WTC11 (cell line): ENCODE measurements at regions not wholly inside any gene's neighbourhood (a gene's known extent, or its start where the extent isn't known, plus 50 kb on each side); places are given as distances from the start of the nearest gene placed in this dataset.

Experiments used
- ATAC-seq: fragments of 200-7000 bp; cut with Tn5 transposase; 2 replicates; pipeline ENCODE4 v1.10.0; 2021; ENCODE audit warnings: mild to moderate bottlenecking, moderate library complexity
- CTCF ChIA-PET: fragments of 300-600 bp; sonication (Branson Sonifier 250); formaldehyde crosslinking; loops from one replicate; lab custom pipeline; 2021; ENCODE audit warnings: antibody characterized with exemption; lab: Charles Lee
- POLR2A ChIA-PET: fragments of 350-600 bp; sonication (Branson Sonifier 250); formaldehyde crosslinking; loops from one replicate; lab custom pipeline; 2021; ENCODE audit warnings: antibody characterized with exemption; lab: Charles Lee
- DNase-seq: peaks from one replicate; pipeline ENCODE4 v3.0.0; 2021; ENCODE audit warnings: low spot score
- H3K27ac Mint-ChIP-seq: 2 replicates; pipeline ENCODE4 v1.8.0; 2021; ENCODE audit warnings: mixed read lengths
- H3K27me3 Mint-ChIP-seq: 2 replicates; pipeline ENCODE4 v1.8.0; 2021; ENCODE audit warnings: low read depth, mild to moderate bottlenecking, moderate library complexity, mixed read lengths
- H3K36me3 Mint-ChIP-seq: 2 replicates; pipeline ENCODE4 v1.8.0; 2021; ENCODE audit warnings: mixed read lengths
- H3K4me1 Mint-ChIP-seq: 2 replicates; pipeline ENCODE4 v1.8.0; 2022; ENCODE audit warnings: mixed read lengths
- H3K4me3 Mint-ChIP-seq: 2 replicates; pipeline ENCODE4 v1.8.0; 2021; ENCODE audit warnings: mild to moderate bottlenecking, moderate library complexity, mixed read lengths
- H3K9me3 Mint-ChIP-seq: 2 replicates; pipeline ENCODE4 v1.8.0; 2021; ENCODE audit warnings: mixed read lengths
- ARID4B ChIP-seq: sonication (generic); formaldehyde crosslinking; IDR thresholded peaks from 2 replicates; pipeline ENCODE4 v1.8.0; 2023; ENCODE audit warnings: missing genetic modification reagents, mild to moderate bottlenecking, borderline replicate concordance
- CREM ChIP-seq: sonication (generic); formaldehyde crosslinking; IDR thresholded peaks from 2 replicates; pipeline ENCODE4 v1.8.1; 2022; ENCODE audit warnings: mild to moderate bottlenecking, missing genetic modification reagents, moderate library complexity
- CTCF ChIP-seq: fragments of 200-600 bp; IDR thresholded peaks from 2 replicates; pipeline ENCODE4 v1.8.0; 2022; ENCODE audit warnings: antibody characterized with exemption
- FOXJ3 ChIP-seq: sonication (generic); formaldehyde crosslinking; IDR thresholded peaks from 2 replicates; pipeline ENCODE4 v1.9.0; 2021; ENCODE audit warnings: missing genetic modification reagents, mild to moderate bottlenecking, borderline replicate concordance
- GABPB1 ChIP-seq: sonication (generic); formaldehyde crosslinking; IDR thresholded peaks from 2 replicates; pipeline ENCODE4 v1.8.1; 2023; ENCODE audit warnings: mild to moderate bottlenecking, missing genetic modification reagents
- IRF2 ChIP-seq: sonication (generic); formaldehyde crosslinking; IDR thresholded peaks from 2 replicates; pipeline ENCODE4 v1.8.0; 2022; ENCODE audit warnings: low read depth, missing genetic modification reagents, borderline replicate concordance
- JUN ChIP-seq: sonication (generic); formaldehyde crosslinking; IDR thresholded peaks from 2 replicates; pipeline ENCODE4 v1.8.0; 2023; ENCODE audit warnings: mild to moderate bottlenecking, missing genetic modification reagents
- NFATC4 ChIP-seq: fragments of 250-450 bp; sonication (Bioruptor Pico); IDR thresholded peaks from 2 replicates; pipeline ENCODE4 v1.9.0; 2021; ENCODE audit warnings: mild to moderate bottlenecking
- PREB ChIP-seq: sonication (generic); formaldehyde crosslinking; IDR thresholded peaks from 2 replicates; pipeline ENCODE4 v1.8.1; 2022; ENCODE audit warnings: mild to moderate bottlenecking, missing genetic modification reagents, moderate library complexity, borderline replicate concordance
- SP1 ChIP-seq: sonication (generic); formaldehyde crosslinking; conservative IDR thresholded peaks from 2 replicates; pipeline ENCODE4 v1.8.1; 2022; ENCODE audit warnings: missing genetic modification reagents
- TCF7 ChIP-seq: sonication (generic); formaldehyde crosslinking; IDR thresholded peaks from 2 replicates; pipeline ENCODE4 v1.8.0; 2022; ENCODE audit warnings: mild to moderate bottlenecking, low read depth, missing genetic modification reagents, moderate library complexity
- TEAD1 ChIP-seq: sonication (generic); formaldehyde crosslinking; IDR thresholded peaks from 2 replicates; pipeline ENCODE4 v1.8.0; 2022; ENCODE audit warnings: mild to moderate bottlenecking, missing genetic modification reagents
- TP53 ChIP-seq: sonication (generic); formaldehyde crosslinking; IDR thresholded peaks from 2 replicates; pipeline ENCODE4 v1.8.1; 2023; ENCODE audit warnings: mild to moderate bottlenecking, missing genetic modification reagents
- ZNF121 ChIP-seq: sonication (generic); formaldehyde crosslinking; IDR thresholded peaks from 2 replicates; pipeline ENCODE4 v1.8.0; 2023; ENCODE audit warnings: missing genetic modification reagents
- ZNF138 ChIP-seq: sonication (generic); formaldehyde crosslinking; conservative IDR thresholded peaks from 2 replicates; pipeline ENCODE4 v1.8.1; 2022; ENCODE audit warnings: mild to moderate bottlenecking, moderate library complexity, missing genetic modification reagents
- ZNF263 ChIP-seq: sonication (generic); formaldehyde crosslinking; IDR thresholded peaks from 2 replicates; pipeline ENCODE4 v1.8.1; 2022; ENCODE audit warnings: low read depth, mild to moderate bottlenecking, moderate library complexity, missing genetic modification reagents
- ZNF425 ChIP-seq: fragments of 250-450 bp; sonication (Bioruptor Pico); conservative IDR thresholded peaks from 2 replicates; pipeline ENCODE4 v1.9.0; 2021; ENCODE audit warnings: mild to moderate bottlenecking
- ZNF512 ChIP-seq: sonication (generic); formaldehyde crosslinking; IDR thresholded peaks from 2 replicates; pipeline ENCODE4 v1.8.1; 2022; ENCODE audit warnings: missing genetic modification reagents, borderline replicate concordance

- TF ChIP-seq ZNF425 (no peak), PREB (CRISPR knock-in tag) (no peak)
- TF ChIP-seq, all 79 proteins: peak for 0
These were observed 161.5 kb upstream of the ZNF267 start (continued) for GRCh38 chr16:31712064-31712540.

GRCh38 chr16:31713071-31713944 is 160.3 kb upstream of the ZNF267 start:
- Mint-ChIP-seq H3K9me3 (no peaks in the 10 kb centered on the region), H3K27me3 (no peaks in the 10 kb centered on the region), H3K4me1 (peaks cover 32% of the 10 kb centered on the region), H3K36me3 (peaks cover 24% of the 10 kb centered on the region), H3K4me3 (peak overlapping the region; percentile 98), H3K27ac (peak overlapping the region; percentile 99)
- DNase-seq (peak; percentile 95), ATAC-seq (peak; percentile 93)
- CTCF ChIA-PET, result interaction anchor here (0.5 to 3.7 kb wide), 15 partner anchors 12 to 270 kb away, joined by 3 to 38 read pairs (median 4); partner anchors contain the start of genes ARMC5, ZNF267 and ZNF843
- POLR2A ChIA-PET, result interaction anchor here (0.6 to 2.7 kb wide), 17 partner anchors 9 to 279 kb away, joined by 3 to 22 read pairs (median 4); partner anchors contain the start of genes AHSP, ARMC5, RUSF1 and TGFB1I1
- TF ChIP-seq FOXJ3 (CRISPR knock-in tag) (no peak), ZNF512 (CRISPR knock-in tag) (no peak), ARID4B (peak; percentile 71; the same call in 1 of the 2 replicates), IRF2 (CRISPR knock-in tag) (no peak), ZNF121 (no peak), NFATC4 (CRISPR knock-in tag) (0 out of 2 replicates have a peak, but pooled peaks have one; percentile 54), CREM (peak; percentile 54; the same call in 1 of the 2 replicates), TCF7 (no peak), GABPB1 (no peak; the same call in 1 of the 2 replicates), ZNF138 (CRISPR knock-in tag) (no peak), SP1 (CRISPR knock-in tag) (no peak; the same call in 1 of the 2 replicates), PREB (CRISPR knock-in tag) (0 out of 2 replicates have a peak, but pooled peaks have one; percentile 24), JUN (CRISPR knock-in tag) (no peak), ZNF263 (CRISPR knock-in tag) (no peak), TP53 (no peak), CTCF (no peak), ZNF425 (no peak; the same call in 1 of the 2 replicates), TEAD1 (CRISPR knock-in tag) (no peak)
